WTC11 (cell line): ENCODE measurements at regions not wholly inside any gene's neighbourhood (a gene's known extent, or its start where the extent isn't known, plus 50 kb on each side); places are given as distances from the start of the nearest gene placed in this dataset.
"Not testable (repeated sequence)": the region's sequence is repeated elsewhere in the genome, so short reads cannot be mapped to it uniquely, and the experiment has no call there.

Experiments
- ATAC-seq: fragments of 200-7000 bp; cut with Tn5 transposase; 2 replicates; pipeline ENCODE4 v1.10.0; 2021; ENCODE audit warnings: mild to moderate bottlenecking, moderate library complexity
- CTCF ChIA-PET: fragments of 300-600 bp; sonication (Branson Sonifier 250); formaldehyde crosslinking; loops from one replicate; lab custom pipeline; 2021; ENCODE audit warnings: antibody characterized with exemption; lab: Charles Lee
- POLR2A ChIA-PET: fragments of 350-600 bp; sonication (Branson Sonifier 250); formaldehyde crosslinking; loops from one replicate; lab custom pipeline; 2021; ENCODE audit warnings: antibody characterized with exemption; lab: Charles Lee
- DNase-seq: peaks from one replicate; pipeline ENCODE4 v3.0.0; 2021; ENCODE audit warnings: low spot score
- H3K27ac Mint-ChIP-seq: 2 replicates; pipeline ENCODE4 v1.8.0; 2021; ENCODE audit warnings: mixed read lengths
- H3K27me3 Mint-ChIP-seq: 2 replicates; pipeline ENCODE4 v1.8.0; 2021; ENCODE audit warnings: low read depth, mild to moderate bottlenecking, moderate library complexity, mixed read lengths
- H3K36me3 Mint-ChIP-seq: 2 replicates; pipeline ENCODE4 v1.8.0; 2021; ENCODE audit warnings: mixed read lengths
- H3K4me1 Mint-ChIP-seq: 2 replicates; pipeline ENCODE4 v1.8.0; 2022; ENCODE audit warnings: mixed read lengths
- H3K4me3 Mint-ChIP-seq: 2 replicates; pipeline ENCODE4 v1.8.0; 2021; ENCODE audit warnings: mild to moderate bottlenecking, moderate library complexity, mixed read lengths
- H3K9me3 Mint-ChIP-seq: 2 replicates; pipeline ENCODE4 v1.8.0; 2021; ENCODE audit warnings: mixed read lengths
- ATF3 ChIP-seq: sonication (generic); formaldehyde crosslinking; conservative IDR thresholded peaks from 2 replicates; pipeline ENCODE4 v1.8.1; 2022; ENCODE audit warnings: mild to moderate bottlenecking, missing genetic modification reagents
- CBFB ChIP-seq: sonication (generic); formaldehyde crosslinking; IDR thresholded peaks from 2 replicates; pipeline ENCODE4 v1.8.1; 2022; ENCODE audit warnings: mild to moderate bottlenecking, low read depth, missing genetic modification reagents
- CREB1 ChIP-seq: sonication (generic); formaldehyde crosslinking; IDR thresholded peaks from 2 replicates; pipeline ENCODE4 v1.8.0; 2023; ENCODE audit warnings: mild to moderate bottlenecking, missing genetic modification reagents
- E2F1 ChIP-seq: sonication (generic); formaldehyde crosslinking; IDR thresholded peaks from 2 replicates; pipeline ENCODE4 v1.8.0; 2022; ENCODE audit warnings: mild to moderate bottlenecking, missing genetic modification reagents
- ESRRA ChIP-seq: sonication (generic); formaldehyde crosslinking; IDR thresholded peaks from 2 replicates; pipeline ENCODE4 v1.8.1; 2022; ENCODE audit warnings: mild to moderate bottlenecking, missing genetic modification reagents, borderline replicate concordance
- ETV6 ChIP-seq: sonication (generic); formaldehyde crosslinking; IDR thresholded peaks from 2 replicates; pipeline ENCODE4 v1.8.1; 2022; ENCODE audit warnings: mild to moderate bottlenecking, missing genetic modification reagents
- FOXP4 ChIP-seq: sonication (generic); formaldehyde crosslinking; IDR thresholded peaks from 2 replicates; pipeline ENCODE4 v1.8.0; 2022; ENCODE audit warnings: mild to moderate bottlenecking, missing genetic modification reagents
- GABPB1 ChIP-seq: sonication (generic); formaldehyde crosslinking; IDR thresholded peaks from 2 replicates; pipeline ENCODE4 v1.8.1; 2023; ENCODE audit warnings: mild to moderate bottlenecking, missing genetic modification reagents
- HMGXB4 ChIP-seq: sonication (generic); formaldehyde crosslinking; IDR thresholded peaks from 2 replicates; pipeline ENCODE4 v1.8.1; 2023; ENCODE audit warnings: mild to moderate bottlenecking, moderate library complexity, missing genetic modification reagents
- JUN ChIP-seq: sonication (generic); formaldehyde crosslinking; IDR thresholded peaks from 2 replicates; pipeline ENCODE4 v1.8.0; 2023; ENCODE audit warnings: mild to moderate bottlenecking, missing genetic modification reagents
- MAX ChIP-seq: sonication (generic); formaldehyde crosslinking; IDR thresholded peaks from 2 replicates; pipeline ENCODE4 v1.8.0; 2022; ENCODE audit warnings: mild to moderate bottlenecking, missing genetic modification reagents
- MXD4 ChIP-seq: fragments of 250-450 bp; sonication (Bioruptor Pico); IDR thresholded peaks from 2 replicates; pipeline ENCODE4 v1.8.0; 2021; ENCODE audit warnings: mild to moderate bottlenecking, moderate library complexity, borderline replicate concordance
- NR3C1 ChIP-seq: sonication (generic); formaldehyde crosslinking; conservative IDR thresholded peaks from 2 replicates; pipeline ENCODE4 v1.8.1; 2023; ENCODE audit warnings: low read depth, mild to moderate bottlenecking, missing genetic modification reagents
- PREB ChIP-seq: sonication (generic); formaldehyde crosslinking; IDR thresholded peaks from 2 replicates; pipeline ENCODE4 v1.8.1; 2022; ENCODE audit warnings: mild to moderate bottlenecking, missing genetic modification reagents, moderate library complexity, borderline replicate concordance
- RORB ChIP-seq: fragments of 250-450 bp; sonication (Bioruptor Pico); IDR thresholded peaks from 2 replicates; pipeline ENCODE4 v1.9.0; 2021; ENCODE audit warnings: mild to moderate bottlenecking
- TEAD1 ChIP-seq: sonication (generic); formaldehyde crosslinking; IDR thresholded peaks from 2 replicates; pipeline ENCODE4 v1.8.0; 2022; ENCODE audit warnings: mild to moderate bottlenecking, missing genetic modification reagents
- ZNF232 ChIP-seq: sonication (generic); formaldehyde crosslinking; IDR thresholded peaks from 2 replicates; pipeline ENCODE4 v1.8.0; 2022; ENCODE audit warnings: mild to moderate bottlenecking, missing genetic modification reagents
- ZNF281 ChIP-seq: sonication (generic); formaldehyde crosslinking; IDR thresholded peaks from 2 replicates; pipeline ENCODE4 v1.8.0; 2023; ENCODE audit warnings: mild to moderate bottlenecking, missing genetic modification reagents
- ZNF423 ChIP-seq: fragments of 250-450 bp; sonication (Bioruptor Pico); IDR thresholded peaks from 2 replicates; pipeline ENCODE4 v2.1.2; 2022; ENCODE audit warnings: mild to moderate bottlenecking, moderate library complexity
- ZNF671 ChIP-seq: fragments of 250-450 bp; sonication (Bioruptor Pico); IDR thresholded peaks from 2 replicates; pipeline ENCODE4 v1.8.0; 2021; ENCODE audit warnings: mild to moderate bottlenecking

- H3K36me3 Mint-ChIP-seq, ATAC-seq, H3K4me1 Mint-ChIP-seq, H3K27ac Mint-ChIP-seq, POLR2A ChIA-PET, DNase-seq, H3K4me3 Mint-ChIP-seq, CTCF ChIA-PET: not testable (repeated sequence)
- peaks cover 24% of the 10 kb centered on the region for H3K9me3 Mint-ChIP-seq
- peaks cover 28% of the 10 kb centered on the region for H3K27me3 Mint-ChIP-seq
Observed at GRCh38 chr5:172507485-172507884, 53.2 kb upstream of the SH3PXD2B start.

- Mint-ChIP-seq H3K4me1 (peaks cover 8% of the 10 kb centered on the region), H3K27me3 (peaks cover 23% of the 10 kb centered on the region), H3K4me3 (no peak overlapping the region), H3K9me3 (peaks cover 18% of the 10 kb centered on the region)
- POLR2A ChIA-PET, result no interaction called here
- ATAC-seq, result no peak
- TF ChIP-seq ETV6 (CRISPR knock-in tag) (no peak), ZNF423 (CRISPR knock-in tag) (no peak), NR3C1 (CRISPR knock-in tag) (no peak), MAX (CRISPR knock-in tag) (no peak), MXD4 (CRISPR knock-in tag) (no peak), E2F1 (CRISPR knock-in tag) (no peak), GABPB1 (CRISPR knock-in tag) (no peak), CREB1 (CRISPR knock-in tag) (no peak), ZNF232 (CRISPR knock-in tag) (no peak), TEAD1 (no peak), CBFB (CRISPR knock-in tag) (no peak)
- TF ChIP-seq, all 79 proteins: peak for 0
- Mint-ChIP-seq H3K27ac (no peak overlapping the region), H3K36me3 (peaks cover 3% of the 10 kb centered on the region; the same call in 1 of the 2 replicates)
- CTCF ChIA-PET, result no interaction called here
- no peak for DNase-seq
Observed at GRCh38 chr5:172506921-172507320, 52.6 kb upstream of the SH3PXD2B start.

- CTCF ChIA-PET, result no interaction called here
- no peak for ATAC-seq
- no peak for DNase-seq
- H3K9me3 Mint-ChIP-seq, result peaks cover 12% of the 10 kb centered on the region
- POLR2A ChIA-PET, result no interaction called here
- peaks cover 28% of the 10 kb centered on the region for H3K27me3 Mint-ChIP-seq
- H3K4me1 Mint-ChIP-seq, result peaks cover 8% of the 10 kb centered on the region
- H3K27ac Mint-ChIP-seq, result no peak overlapping the region
- no peaks in the 10 kb centered on the region for H3K36me3 Mint-ChIP-seq
- H3K4me3 Mint-ChIP-seq, result no peak overlapping the region
- TF ChIP-seq PREB (no peak), CBFB (CRISPR knock-in tag) (no peak), RORB (CRISPR knock-in tag) (no peak), ESRRA (CRISPR knock-in tag) (no peak), JUN (CRISPR knock-in tag) (no peak), ZNF281 (CRISPR knock-in tag) (no peak), FOXP4 (no peak), ATF3 (no peak), HMGXB4 (CRISPR knock-in tag) (no peak), ZNF671 (no peak)
Observed at GRCh38 chr5:172506251-172506650, 51.9 kb upstream of the SH3PXD2B start.
